GM18499 (cell line): ENCODE measurements at regions not wholly inside any gene's neighbourhood (a gene's known extent, or its start where the extent isn't known, plus 50 kb on each side); places are given as distances from the start of the nearest gene placed in this dataset.
"Not testable (repeated sequence)": the region's sequence is repeated elsewhere in the genome, so short reads cannot be mapped to it uniquely, and the experiment has no call there.

Experiments used
- ATAC-seq: cut with Tn5 transposase; IDR thresholded peaks from one replicate; pipeline ENCODE4 v1.9.1; 2021; ENCODE audit warnings: moderate number of reproducible peaks; ENCODE audit not compliant: insufficient read depth, unreplicated experiment

DNA sequence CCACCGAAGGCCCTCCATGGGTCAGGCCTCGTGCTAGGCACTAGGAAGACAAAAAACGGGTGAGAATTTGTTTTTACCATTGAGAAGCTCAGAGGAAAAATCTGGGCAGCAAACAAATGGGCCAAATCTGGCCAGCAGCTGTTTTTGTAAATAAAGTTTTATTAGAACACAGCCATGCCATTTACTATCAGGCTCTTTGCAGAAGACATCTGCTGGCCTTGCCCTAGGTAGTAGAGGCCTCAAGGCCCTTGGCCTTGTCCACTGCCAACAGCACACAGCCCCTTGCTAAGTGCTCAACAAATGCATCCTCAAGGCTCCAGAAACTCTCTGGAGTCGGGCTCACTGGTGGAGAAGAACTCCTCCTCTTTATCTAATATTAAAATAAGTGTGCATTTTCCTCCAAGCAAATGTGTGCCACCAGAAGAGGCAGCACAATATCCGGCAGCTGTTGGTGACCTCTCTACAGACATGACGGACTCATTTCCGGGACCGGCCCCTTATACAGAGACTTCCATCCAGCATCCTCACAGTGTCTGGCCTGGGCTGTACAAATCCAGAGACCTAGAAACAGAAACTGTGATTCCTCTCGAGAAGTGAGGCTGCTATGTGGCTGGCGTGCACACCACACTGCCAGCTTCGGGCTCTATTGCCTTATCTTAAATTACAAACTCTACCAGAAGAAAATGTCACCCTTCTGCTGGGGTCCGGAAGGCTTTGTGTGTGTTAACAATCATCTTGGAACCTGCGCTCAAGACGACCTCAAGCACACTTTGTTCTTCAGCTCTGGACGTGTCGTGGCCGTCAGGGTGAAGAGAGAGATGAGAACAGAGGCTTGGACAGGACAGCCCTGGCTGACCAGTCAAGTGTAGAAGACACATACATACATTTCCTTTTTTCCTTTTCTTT lies 203.9 kb downstream of the TOMM20 start:
- ATAC-seq: no peak

DNA sequence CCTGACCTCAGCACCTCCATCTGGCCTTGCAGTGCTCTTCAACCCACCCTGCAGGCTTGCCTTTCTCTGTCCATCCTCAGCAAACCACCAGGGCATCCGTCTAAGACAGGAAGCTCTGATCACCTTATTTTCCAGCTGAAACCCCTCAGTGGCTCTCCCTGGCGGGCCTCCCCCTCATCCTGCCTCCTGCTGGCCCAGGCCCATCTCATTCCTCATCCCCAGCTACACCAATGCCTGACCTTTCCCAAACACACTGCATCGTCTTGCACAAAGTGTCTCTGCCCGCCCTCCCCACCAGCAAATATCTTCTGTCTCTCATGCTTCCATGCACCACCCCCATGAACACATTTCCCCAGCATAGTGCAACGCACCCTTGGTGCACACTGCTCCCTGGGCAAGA lies 205.0 kb downstream of the TOMM20 start:
- no peak for ATAC-seq

DNA sequence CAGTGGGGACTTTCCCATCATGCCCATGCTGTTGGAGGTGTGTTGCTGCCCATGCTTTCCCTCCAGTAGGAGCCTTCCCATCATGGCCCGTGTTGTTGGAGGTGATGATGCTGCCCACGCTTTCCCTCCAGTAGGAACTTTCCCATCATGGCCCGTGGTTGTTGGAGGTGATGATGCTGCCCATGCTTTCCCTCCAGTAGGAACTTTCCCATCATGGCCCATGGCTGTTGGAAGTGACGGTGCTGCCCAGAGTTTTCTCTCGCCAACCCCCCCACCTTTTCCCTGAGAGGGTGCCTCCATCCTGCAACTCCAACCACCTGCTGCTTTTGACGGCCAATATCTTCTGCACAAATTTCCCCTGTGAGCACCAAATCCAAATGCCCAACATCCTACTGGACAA lies 205.7 kb downstream of the TOMM20 start:
- no peak for ATAC-seq

GRCh38 chr1:234921266-234922062 lies 207.2 kb downstream of the TOMM20 start:
- ATAC-seq: no peak

DNA sequence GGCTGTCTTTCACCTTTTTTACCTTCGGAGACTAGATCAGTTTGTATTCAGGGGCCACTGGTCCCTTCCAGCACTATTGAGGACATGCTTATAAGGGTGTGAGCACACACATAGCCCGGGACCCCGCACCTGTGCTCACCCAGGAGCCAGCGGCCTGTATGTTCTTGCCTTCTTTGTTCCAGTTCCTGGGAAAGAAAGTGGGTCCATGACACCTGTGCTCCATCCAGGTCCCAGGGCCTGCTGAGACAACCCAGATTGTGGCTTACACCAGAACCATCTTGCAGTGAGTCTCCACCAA lies 207.8 kb downstream of the TOMM20 start:
- no peak for ATAC-seq

DNA sequence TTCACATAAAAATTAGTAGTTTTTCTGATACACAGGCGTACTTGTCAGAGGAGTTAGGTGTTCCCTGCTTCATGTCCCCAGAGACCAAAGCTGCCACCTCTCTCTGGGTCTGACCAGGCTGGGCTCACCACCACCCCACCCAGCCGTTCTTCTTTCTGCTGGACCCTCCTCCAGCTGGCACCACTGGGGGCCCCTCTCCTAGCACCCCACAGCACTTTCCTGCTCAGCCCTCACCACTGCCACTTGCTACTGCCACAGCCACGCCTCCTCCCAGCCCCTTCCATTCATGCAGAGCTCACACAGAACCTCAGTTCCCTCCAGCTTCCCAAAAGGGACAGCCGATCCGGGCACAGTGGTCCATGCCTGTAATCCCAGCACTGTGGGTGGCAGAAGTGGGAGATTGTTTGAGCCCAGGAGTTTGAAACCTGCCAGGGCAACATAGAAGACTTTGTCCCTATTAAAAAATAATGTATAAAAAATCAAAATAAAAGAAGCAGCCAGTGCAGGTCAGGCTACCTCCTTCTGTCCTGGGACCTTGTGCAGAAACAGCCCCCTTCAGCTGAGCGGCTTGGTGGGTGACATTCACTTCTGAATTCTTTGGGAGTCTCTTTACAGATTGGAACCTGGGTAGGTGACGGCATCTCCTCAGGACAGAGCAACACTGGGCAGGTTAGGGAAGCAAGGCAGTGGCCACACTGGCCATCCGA lies 208.3 kb downstream of the TOMM20 start:
- no peak for ATAC-seq

- ATAC-seq: no peak
Measured at GRCh38 chr1:234918961-234919761, 209.5 kb downstream of the TOMM20 start.

DNA sequence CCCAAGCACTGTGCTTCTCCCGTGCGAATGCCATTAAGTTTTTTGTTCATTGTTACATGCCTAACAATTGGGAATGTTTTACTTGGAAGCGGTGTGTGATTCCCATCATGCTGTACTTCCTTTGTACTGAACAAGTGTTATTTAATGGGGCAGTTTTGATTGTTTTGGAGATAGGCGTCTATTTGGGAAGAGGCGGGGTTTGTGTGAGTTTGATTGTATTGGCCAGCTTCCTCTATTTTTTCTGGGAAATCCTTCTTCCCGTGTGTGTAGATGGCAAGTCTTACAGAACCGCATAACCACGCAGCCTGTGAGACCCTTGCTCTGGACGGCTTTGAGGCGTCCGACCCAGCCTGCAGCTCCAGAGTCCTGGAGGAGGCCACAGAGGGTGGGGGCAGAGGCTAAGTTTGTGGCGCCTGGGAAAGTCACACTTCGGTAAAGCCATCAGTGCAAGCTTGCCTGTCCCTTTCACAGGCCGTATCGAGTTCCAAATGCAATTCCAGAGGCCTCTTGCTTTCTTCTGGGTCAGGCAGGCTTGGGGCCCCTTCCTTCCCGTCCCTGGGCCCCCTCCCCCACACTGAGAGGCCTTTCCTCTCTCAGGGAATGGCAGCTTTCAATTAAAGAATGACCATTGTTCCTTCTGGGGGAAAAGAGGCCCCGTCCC lies 210.3 kb downstream of the TOMM20 start:
- ATAC-seq: no peak

DNA sequence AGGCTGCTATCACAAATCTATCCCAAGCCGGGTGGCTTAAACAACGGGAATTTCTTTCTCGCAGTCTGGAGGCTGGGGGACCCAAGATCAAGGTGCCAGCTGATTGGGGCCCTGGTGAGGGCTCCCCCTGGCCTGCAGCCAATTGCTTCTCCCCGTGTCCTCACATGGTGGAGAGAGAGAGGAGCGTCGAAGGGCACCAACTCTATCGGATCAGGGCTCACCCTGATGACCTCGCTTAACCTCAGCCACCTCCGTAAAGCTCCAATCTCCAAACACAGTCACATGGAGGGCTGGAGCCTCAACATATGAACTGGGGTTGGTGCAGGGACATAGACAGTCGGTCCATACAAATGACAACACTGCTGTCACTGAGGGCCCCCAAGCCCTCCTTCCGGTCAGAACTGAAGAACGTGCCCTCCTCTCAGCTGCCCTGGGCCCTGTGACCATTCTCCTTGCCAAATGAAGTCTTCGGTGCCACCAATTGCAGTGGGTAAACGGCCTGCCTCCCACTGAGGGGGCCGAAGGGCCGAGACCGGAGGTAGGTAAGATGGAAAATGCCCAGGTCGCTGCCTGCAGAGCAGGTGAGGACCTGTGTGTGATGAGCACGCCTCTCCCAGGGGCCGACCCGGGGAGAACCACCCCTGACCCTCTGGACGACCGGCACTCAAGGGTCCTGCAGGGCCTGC lies 211.0 kb downstream of the TOMM20 start:
- no peak for ATAC-seq

DNA sequence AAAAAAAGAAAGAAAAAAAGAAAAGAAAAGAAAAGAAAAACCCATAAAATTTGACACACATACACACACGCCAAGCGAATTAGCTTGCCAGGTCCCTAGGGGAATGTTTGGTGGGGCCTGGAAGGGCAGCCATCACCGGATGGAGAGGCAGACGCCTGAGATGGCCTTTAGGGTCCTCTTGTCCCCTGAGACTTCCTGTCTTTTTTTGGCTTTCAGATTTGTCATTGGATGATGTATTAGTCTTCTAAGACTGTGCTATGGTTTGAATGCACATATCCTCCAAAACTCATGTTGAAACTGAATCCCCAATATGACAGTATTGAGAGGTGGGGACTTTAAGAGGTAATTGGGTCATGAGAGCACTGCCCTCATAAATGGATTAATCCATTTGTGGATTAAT lies 211.8 kb downstream of the TOMM20 start:
- no peak for ATAC-seq

- no peak for ATAC-seq
Measured at GRCh38 chr1:234915924-234916675, 212.5 kb downstream of the TOMM20 start.

- no peak for ATAC-seq
Measured at GRCh38 chr1:234914606-234915290, 213.9 kb downstream of the TOMM20 start.

GRCh38 chr1:234913771-234914170 lies 214.9 kb downstream of the TOMM20 start:
- ATAC-seq: no peak

GRCh38 chr1:234913278-234913649 lies 215.4 kb downstream of the TOMM20 start:
- ATAC-seq: no peak

DNA sequence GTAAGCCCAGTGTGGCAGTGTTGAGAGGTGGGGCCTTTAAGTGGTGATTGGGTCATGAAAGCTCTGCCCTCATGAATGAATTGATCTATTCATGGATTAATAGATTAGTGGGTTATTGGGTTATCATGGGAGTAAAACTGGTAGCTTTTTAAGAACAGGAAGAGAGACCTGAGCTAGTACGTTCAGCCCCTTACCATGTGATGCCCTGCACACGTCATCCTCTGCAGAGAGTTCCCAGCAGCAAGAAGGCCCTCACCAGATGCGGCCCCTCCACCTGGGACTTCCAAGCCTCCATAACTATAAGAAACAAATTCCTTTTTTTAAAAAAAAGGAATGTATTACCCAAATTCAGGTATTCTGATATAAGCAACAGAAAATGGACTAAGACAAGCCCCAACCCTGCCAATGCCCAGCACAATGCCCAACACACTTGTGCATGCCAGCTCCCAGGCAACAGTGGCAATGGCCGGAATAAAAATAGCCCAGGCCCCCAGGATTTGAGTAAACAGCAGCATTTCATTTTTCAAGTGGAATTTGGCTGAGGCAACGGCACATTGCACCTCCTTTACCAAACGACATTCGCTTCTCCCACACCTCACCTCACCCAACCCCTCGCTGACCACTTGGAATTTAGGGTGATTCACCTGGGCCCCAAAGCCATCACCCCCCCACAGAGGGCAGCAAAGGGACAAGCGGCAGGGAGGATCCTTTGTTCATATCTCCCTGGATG lies 215.9 kb downstream of the TOMM20 start:
- no peak for ATAC-seq

GRCh38 chr1:234911787-234912186 lies 216.8 kb downstream of the TOMM20 start:
- ATAC-seq: no peak

GRCh38 chr1:234911136-234911535 lies 217.5 kb downstream of the TOMM20 start:
- not testable (repeated sequence) for ATAC-seq
